ENCODE measurements at regions not wholly inside any gene's neighbourhood (a gene's known extent, or its start where the extent isn't known, plus 50 kb on each side); places are given as distances from the start of the nearest gene placed in this dataset.

DNA sequence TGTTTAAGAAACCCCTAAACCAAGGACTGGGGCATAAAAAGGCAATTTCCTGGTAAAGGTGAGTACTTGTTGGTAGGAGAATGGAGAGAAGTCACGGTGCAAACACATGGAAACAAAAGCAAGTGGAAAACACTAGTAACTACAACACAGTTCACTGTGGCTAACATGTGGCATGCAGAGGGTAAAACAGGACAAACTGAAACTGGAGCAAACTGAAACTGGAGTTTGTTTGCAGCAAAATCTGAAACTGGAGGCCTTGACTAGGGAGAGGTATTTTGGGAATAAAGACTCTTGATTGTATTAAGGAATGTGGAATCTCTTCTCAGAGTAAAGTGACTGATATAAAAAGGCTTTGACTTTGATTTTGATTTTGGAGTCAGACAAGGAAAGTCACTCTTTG, 376.3 kb upstream of the PRMT6 start:
- no peak for DNase-seq (ENCODE audit: low read depth)
- H3K4me3 ChIP-seq (ENCODE audit: low read depth, low read length) = no peak overlapping the region
- TF ChIP-seq, protein P1, sequence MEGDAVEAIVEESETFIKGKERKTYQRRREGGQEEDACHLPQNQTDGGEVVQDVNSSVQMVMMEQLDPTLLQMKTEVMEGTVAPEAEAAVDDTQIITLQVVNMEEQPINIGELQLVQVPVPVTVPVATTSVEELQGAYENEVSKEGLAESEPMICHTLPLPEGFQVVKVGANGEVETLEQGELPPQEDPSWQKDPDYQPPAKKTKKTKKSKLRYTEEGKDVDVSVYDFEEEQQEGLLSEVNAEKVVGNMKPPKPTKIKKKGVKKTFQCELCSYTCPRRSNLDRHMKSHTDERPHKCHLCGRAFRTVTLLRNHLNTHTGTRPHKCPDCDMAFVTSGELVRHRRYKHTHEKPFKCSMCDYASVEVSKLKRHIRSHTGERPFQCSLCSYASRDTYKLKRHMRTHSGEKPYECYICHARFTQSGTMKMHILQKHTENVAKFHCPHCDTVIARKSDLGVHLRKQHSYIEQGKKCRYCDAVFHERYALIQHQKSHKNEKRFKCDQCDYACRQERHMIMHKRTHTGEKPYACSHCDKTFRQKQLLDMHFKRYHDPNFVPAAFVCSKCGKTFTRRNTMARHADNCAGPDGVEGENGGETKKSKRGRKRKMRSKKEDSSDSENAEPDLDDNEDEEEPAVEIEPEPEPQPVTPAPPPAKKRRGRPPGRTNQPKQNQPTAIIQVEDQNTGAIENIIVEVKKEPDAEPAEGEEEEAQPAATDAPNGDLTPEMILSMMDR (conservative IDR thresholded peaks at IDR 0.05; ENCODE audit: low read depth, low read length) = no peak

DNA sequence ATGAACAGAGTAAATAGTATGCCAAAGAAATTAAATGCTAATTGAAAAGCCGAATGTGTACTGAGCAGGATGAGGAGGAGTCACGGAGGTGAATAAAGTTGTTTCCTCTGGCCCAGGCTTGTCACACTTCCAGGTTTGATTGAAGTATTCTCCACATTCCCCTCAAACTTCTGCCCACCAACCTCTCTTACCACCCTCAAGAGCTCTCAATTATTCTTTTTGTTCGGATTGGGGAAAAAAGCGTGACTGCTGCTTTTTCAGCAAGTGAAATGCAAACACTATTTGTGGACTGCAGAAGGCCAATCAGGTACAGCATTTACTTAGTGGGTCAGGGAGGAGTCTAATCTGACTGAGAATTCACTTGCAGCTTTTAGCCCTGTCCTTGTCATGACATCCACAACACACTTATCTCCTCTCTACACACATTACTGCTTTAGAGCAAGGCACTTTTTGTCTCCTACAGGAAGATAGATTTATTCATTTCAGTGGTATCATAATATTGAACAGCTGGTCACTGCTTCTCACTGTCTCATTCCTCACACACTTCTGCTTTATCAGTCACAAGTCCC, 375.6 kb upstream of the PRMT6 start:
- no peak for DNase-seq (ENCODE audit: low read depth)
- H3K4me3 ChIP-seq (ENCODE audit: low read depth, low read length) = no peak overlapping the region
- TF ChIP-seq, protein P1 (conservative IDR thresholded peaks at IDR 0.05; ENCODE audit: low read depth, low read length) = no peak

DNA sequence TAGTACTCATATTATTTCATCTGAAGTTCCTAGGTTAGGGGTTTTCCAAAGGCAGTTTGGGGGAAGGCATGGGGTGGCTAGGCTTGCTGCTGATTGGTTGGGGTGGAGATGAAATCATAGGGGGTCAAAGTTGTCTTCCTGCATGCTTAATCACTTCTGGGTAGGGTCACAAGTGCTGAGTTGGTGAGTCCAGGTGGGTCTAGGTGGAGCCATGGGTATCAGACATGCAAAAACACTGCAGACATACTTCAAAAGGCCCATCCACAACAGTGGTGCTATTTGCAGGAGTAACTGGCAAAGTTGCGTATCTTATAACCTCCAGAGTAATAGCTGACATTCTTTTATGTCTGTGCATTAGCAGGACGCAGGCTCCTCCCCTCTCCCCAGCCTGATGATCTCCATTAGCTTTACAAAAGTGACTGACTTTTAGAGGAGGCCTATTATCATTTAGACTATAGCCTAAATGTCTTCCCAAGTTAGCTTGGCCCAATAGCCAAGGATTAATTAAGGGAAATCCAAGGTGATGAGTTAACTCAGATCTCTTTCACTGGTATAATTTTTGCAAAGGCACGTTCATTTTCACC, 374.4 kb upstream of the PRMT6 start:
- DNase-seq (ENCODE audit: low read depth) = no peak
- TF ChIP-seq, protein P1 (conservative IDR thresholded peaks at IDR 0.05; ENCODE audit: low read depth, low read length) = no peak
- no peak overlapping the region for H3K4me3 ChIP-seq (ENCODE audit: low read depth, low read length)

DNA sequence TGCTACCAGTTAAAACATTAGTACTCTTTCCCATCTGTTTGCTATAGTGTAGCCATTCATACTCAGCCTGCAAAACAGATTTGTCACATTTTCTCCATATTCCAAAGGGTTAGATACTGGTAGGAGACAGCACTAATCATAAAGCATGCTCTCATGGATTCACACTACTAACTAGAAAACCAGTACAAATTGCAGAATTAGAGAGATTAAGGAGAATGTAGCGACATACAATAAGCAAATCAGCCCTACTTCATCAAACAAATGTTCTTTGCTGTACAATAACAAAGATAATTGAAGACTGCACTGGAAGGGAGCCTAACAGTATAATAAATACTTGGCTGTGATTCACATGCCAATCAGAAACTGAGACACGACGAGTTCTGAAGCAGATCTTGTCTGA, 368.0 kb upstream of the PRMT6 start:
- no peak for DNase-seq (ENCODE audit: low read depth)
- TF ChIP-seq, protein P1 (conservative IDR thresholded peaks at IDR 0.05; ENCODE audit: low read depth, low read length) = no peak
- no peak overlapping the region for H3K4me3 ChIP-seq (ENCODE audit: low read depth, low read length)

DNA sequence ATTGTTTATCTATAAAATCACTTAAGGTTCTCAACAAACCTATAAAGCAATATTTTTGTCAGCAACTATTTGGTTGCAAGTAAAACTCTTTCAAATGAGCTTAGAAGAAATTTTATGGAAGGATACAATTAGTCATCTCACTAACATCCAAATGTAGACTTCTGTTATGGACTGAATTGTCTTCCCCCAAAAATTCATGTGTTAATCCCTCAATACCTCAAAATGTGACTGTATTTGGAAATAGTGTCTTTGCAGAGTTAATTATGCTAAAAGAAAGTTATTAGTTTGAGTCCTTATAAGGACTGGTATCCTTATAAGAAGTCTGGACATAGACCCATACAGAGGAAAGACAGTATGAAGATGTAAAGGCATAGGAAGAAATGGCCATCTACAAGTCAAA, 357.8 kb upstream of the PRMT6 start:
- DNase-seq (ENCODE audit: low read depth) = no peak
- H3K4me3 ChIP-seq (ENCODE audit: low read depth, low read length) = no peak overlapping the region

DNA sequence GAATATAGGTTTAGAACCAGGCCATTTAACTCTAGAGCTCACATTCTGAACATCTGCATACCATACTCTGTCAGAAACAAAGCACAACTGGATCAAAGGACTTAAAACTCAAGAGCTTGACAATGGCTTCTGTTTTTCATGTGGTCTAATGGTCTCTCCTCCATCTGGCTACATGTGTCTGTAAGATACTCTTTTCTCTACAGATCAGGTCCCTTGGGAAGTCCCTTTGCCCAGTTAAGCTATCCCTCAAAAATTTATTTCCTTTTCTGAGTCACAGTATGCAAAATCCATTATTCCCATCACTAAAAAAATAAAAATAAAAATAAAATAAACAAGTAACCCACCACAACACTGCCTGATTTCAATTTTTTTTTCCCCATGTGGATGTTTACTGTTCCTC, 357.0 kb upstream of the PRMT6 start:
- no peak overlapping the region for H3K4me3 ChIP-seq (ENCODE audit: low read depth, low read length)
- TF ChIP-seq, protein P1 (conservative IDR thresholded peaks at IDR 0.05; ENCODE audit: low read depth, low read length) = no peak
- no peak for DNase-seq (ENCODE audit: low read depth)

More for the DNA sequence above, 357.8 kb upstream of the PRMT6 start:
- TF ChIP-seq, protein P1 (conservative IDR thresholded peaks at IDR 0.05; ENCODE audit: low read depth, low read length) = no peak

DNA sequence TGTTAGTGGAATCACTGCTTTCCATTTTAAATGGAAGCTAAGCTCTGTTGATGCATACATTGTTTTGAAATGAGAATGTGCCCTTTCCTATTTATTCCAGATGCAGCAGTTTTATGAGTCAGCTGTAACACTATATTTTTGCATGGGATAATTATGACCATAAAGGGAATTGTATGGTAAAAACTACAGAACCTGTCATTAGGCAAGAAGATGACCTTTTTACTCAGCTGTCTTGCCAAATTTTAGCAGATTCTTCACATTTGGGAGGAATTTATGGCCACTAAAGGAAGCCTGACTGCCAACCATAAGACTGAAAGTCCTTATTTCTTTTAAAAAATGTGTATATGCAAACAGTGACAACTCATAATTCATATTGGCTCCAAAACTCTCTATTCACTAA, 356.3 kb upstream of the PRMT6 start:
- no peak overlapping the region for H3K4me3 ChIP-seq (ENCODE audit: low read depth, low read length)
- no peak for DNase-seq (ENCODE audit: low read depth)
- TF ChIP-seq, protein P1 (conservative IDR thresholded peaks at IDR 0.05; ENCODE audit: low read depth, low read length) = no peak

Data from choroid plexus epithelial cell (primary cell).